C4-2B (cell line): ENCODE measurements at regions not wholly inside any gene's neighbourhood (a gene's known extent, or its start where the extent isn't known, plus 50 kb on each side); places are given as distances from the start of the nearest gene placed in this dataset.

ENCODE experiments used
- H3K27ac ChIP-seq: fragments of 450-650 bp; 2 replicates; pipeline ENCODE4 v1.5.1; 2017
- ZFX ChIP-seq: fragments of 450-650 bp; IDR thresholded peaks from 2 replicates; pipeline ENCODE4 v1.6.1; 2017
- TF ChIP-seq, protein P1 (sequence below): fragments of 450-650 bp; conservative IDR thresholded peaks from 2 replicates; pipeline ENCODE4 v1.5.1; 2017; ENCODE audit warnings: mild to moderate bottlenecking

DNA sequence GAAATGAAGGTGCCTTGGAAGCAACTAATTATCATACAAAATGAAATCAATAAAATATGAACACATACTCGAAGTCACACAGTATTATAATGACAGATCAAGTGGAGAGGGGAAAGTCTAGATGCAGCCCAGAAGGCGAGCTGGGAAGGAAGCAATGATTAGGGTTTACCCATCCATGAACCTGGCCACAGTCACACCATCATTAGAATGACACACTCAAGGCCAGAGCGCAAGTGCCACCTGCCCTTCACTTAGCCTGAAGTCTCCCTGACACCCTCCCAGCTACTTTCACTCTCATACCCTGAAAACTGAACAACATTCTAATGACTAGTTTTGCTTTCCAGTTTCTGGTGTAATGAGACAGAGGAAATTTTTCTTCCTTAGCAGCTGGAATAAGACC lies 302.8 kb upstream of the JARID2 start:
- H3K27ac ChIP-seq, result no peak overlapping the region
- TF ChIP-seq, protein P1, sequence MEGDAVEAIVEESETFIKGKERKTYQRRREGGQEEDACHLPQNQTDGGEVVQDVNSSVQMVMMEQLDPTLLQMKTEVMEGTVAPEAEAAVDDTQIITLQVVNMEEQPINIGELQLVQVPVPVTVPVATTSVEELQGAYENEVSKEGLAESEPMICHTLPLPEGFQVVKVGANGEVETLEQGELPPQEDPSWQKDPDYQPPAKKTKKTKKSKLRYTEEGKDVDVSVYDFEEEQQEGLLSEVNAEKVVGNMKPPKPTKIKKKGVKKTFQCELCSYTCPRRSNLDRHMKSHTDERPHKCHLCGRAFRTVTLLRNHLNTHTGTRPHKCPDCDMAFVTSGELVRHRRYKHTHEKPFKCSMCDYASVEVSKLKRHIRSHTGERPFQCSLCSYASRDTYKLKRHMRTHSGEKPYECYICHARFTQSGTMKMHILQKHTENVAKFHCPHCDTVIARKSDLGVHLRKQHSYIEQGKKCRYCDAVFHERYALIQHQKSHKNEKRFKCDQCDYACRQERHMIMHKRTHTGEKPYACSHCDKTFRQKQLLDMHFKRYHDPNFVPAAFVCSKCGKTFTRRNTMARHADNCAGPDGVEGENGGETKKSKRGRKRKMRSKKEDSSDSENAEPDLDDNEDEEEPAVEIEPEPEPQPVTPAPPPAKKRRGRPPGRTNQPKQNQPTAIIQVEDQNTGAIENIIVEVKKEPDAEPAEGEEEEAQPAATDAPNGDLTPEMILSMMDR, result no peak
- no peak for TF ChIP-seq ZFX

DNA sequence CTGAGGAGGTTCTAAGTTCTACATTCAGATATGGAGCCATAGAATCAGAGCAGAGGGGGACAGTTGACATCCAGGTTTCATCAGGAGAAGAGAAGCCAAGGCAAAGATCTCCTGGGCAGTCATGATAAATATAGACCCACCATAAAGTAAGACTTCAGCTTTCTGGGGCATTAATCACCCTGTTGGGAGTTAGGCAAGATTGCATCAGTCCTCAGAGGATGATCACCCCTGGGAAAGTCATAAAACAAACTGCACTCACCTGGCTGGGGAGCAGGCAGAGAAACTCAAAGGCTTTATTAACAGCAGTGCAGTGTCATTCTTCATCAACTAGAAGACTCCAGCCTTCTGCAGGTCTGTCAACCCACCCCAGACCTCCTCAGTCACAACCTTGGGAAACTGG lies 301.3 kb upstream of the JARID2 start:
- TF ChIP-seq, protein P1, result no peak
- no peak for TF ChIP-seq ZFX
- no peak overlapping the region for H3K27ac ChIP-seq

- H3K27ac ChIP-seq, result no peak overlapping the region
Measured at GRCh38 chr6:14945461-14946185, 300.2 kb upstream of the JARID2 start.

GRCh38 chr6:14946753-14947152 lies 299.1 kb upstream of the JARID2 start:
- H3K27ac ChIP-seq, result no peak overlapping the region

More at GRCh38 chr6:14945461-14946185, 300.2 kb upstream of the JARID2 start:
- no peak for TF ChIP-seq ZFX
- TF ChIP-seq, protein P1, result no peak

GRCh38 chr6:14948586-14949245 lies 297.2 kb upstream of the JARID2 start:
- no peak overlapping the region for H3K27ac ChIP-seq
- TF ChIP-seq, protein P1, result no peak
- no peak for TF ChIP-seq ZFX

More at GRCh38 chr6:14946753-14947152, 299.1 kb upstream of the JARID2 start:
- no peak for TF ChIP-seq ZFX
- TF ChIP-seq, protein P1, result no peak

GRCh38 chr6:14950103-14950969 lies 295.5 kb upstream of the JARID2 start:
- no peak overlapping the region for H3K27ac ChIP-seq
- no peak for TF ChIP-seq ZFX
- TF ChIP-seq, protein P1, result no peak

DNA sequence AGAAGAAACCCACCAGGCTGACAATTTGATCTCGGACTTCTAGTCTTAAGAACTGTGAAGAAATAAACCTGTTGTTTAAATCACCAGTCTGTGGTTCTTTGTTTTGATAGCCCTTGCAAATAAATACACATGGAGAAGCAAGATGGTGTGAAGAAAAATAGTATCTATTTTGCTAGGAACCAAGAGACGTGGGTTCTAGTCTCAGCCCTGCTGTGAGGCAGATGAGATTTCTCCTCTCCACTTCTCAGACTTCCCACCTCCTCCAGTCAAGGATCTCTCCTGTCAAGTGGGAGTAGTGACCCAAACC lies 294.9 kb upstream of the JARID2 start:
- TF ChIP-seq, protein P1, result no peak
- TF ChIP-seq ZFX, result no peak
- H3K27ac ChIP-seq, result no peak overlapping the region
